HG03095 (cell line): ENCODE measurements at regions not wholly inside any gene's neighbourhood (a gene's known extent, or its start where the extent isn't known, plus 50 kb on each side); places are given as distances from the start of the nearest gene placed in this dataset.
"Not testable (repeated sequence)": the region's sequence is repeated elsewhere in the genome, so short reads cannot be mapped to it uniquely, and the experiment has no call there.

Source experiments
- ATAC-seq: cut with Tn5 transposase; IDR thresholded peaks from one replicate; pipeline ENCODE4 v1.9.1; 2021; ENCODE audit warnings: moderate library complexity; ENCODE audit not compliant: unreplicated experiment

- ATAC-seq = not testable (repeated sequence)
Observed at GRCh38 chr17:16844669-16845068, 127.2 kb downstream of the TNFRSF13B start.

- ATAC-seq = not testable (repeated sequence)
Observed at GRCh38 chr17:16843511-16843910, 128.4 kb downstream of the TNFRSF13B start.

- ATAC-seq = not testable (repeated sequence)
Observed at GRCh38 chr17:16842346-16842745, 129.6 kb downstream of the TNFRSF13B start.

- not testable (repeated sequence) for ATAC-seq
Observed at GRCh38 chr17:16841896-16842295, 130.0 kb downstream of the TNFRSF13B start.

- ATAC-seq = not testable (repeated sequence)
Observed at GRCh38 chr17:16840219-16840618, 131.7 kb downstream of the TNFRSF13B start.

GRCh38 chr17:16839242-16840175 is 132.4 kb downstream of the TNFRSF13B start:
- ATAC-seq = not testable (repeated sequence)

- ATAC-seq = not testable (repeated sequence)
Observed at GRCh38 chr17:16838795-16839194, 133.1 kb downstream of the TNFRSF13B start.

- not testable (repeated sequence) for ATAC-seq
Observed at GRCh38 chr17:16838287-16838686, 133.6 kb downstream of the TNFRSF13B start.

- not testable (repeated sequence) for ATAC-seq
Observed at GRCh38 chr17:16837468-16838266, 134.3 kb downstream of the TNFRSF13B start.

- not testable (repeated sequence) for ATAC-seq
Observed at GRCh38 chr17:16836315-16836915, 135.5 kb downstream of the TNFRSF13B start.

- ATAC-seq = not testable (repeated sequence)
Observed at GRCh38 chr17:16833517-16833916, 138.4 kb downstream of the TNFRSF13B start.

GRCh38 chr17:16832853-16833252 is 139.1 kb downstream of the TNFRSF13B start:
- ATAC-seq = not testable (repeated sequence)

- ATAC-seq = not testable (repeated sequence)
Observed at GRCh38 chr17:16832206-16832605, 139.7 kb downstream of the TNFRSF13B start.

GRCh38 chr17:16830770-16831169 is 140.7 kb downstream of the CCDC144A start:
- ATAC-seq = not testable (repeated sequence)

- ATAC-seq = not testable (repeated sequence)
Observed at GRCh38 chr17:16830219-16830618, 140.2 kb downstream of the CCDC144A start.
